ENCODE measurements at regions not wholly inside any gene's neighbourhood (a gene's known extent, or its start where the extent isn't known, plus 50 kb on each side); places are given as distances from the start of the nearest gene placed in this dataset.
"Not testable (repeated sequence)": the region's sequence is repeated elsewhere in the genome, so short reads cannot be mapped to it uniquely, and the experiment has no call there.

DNA sequence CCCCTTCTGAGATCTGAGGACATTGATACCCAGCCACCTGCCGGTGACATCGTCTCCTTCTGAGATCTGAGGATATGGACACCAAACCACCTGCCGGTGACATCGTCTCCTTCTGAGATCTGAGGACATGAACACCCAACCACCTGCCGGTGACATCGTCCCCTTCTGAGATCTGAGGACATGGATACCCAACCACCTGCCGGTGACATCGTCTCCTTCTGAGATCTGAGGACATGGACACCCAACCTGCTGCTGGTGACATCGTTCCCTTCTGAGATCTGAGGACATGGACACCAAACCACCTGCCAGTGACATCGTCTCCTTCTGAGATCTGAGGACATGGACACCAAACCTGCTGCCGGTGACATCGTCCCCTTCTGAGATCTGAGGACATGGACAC is 396.1 kb upstream of the TNRC6C start:
- DNase-seq (ENCODE audit: low read depth in 2 of 3, low spot score in 1 of 3), result not testable (repeated sequence)

DNA sequence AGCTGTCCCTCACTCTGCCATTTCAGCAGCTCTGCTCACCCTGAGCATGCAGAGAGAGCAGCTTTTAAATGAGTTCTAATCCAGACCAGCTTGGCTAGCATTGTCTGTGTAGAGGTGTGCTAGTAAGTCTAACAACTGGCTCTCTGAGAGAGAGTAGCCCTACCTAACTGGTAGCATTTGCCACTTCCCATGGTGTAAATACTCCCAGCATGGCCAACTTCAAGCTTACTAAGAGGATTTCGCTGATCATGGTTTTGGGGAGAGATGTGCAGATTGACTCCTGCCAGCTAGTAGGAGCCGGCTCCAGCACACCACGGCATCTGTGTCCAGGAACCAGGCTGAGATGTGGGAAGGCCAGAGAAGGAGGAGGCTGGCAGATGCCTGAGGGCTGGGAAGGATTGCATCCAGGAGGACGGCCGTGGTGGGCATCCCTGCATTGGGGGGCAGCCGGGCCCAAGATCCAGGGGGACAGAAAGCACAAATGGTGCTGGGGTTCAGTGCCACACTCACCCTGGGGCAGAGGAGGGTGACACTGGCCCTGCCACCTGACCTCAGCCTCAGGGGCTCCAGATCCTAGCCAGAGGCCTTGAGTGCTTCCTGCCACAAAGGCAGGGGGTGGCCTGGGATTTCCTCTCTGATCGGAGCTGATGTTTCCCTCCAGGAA is 394.9 kb upstream of the TNRC6C start:
- no peak for DNase-seq (ENCODE audit: low read depth in 2 of 3, low spot score in 1 of 3)

DNA sequence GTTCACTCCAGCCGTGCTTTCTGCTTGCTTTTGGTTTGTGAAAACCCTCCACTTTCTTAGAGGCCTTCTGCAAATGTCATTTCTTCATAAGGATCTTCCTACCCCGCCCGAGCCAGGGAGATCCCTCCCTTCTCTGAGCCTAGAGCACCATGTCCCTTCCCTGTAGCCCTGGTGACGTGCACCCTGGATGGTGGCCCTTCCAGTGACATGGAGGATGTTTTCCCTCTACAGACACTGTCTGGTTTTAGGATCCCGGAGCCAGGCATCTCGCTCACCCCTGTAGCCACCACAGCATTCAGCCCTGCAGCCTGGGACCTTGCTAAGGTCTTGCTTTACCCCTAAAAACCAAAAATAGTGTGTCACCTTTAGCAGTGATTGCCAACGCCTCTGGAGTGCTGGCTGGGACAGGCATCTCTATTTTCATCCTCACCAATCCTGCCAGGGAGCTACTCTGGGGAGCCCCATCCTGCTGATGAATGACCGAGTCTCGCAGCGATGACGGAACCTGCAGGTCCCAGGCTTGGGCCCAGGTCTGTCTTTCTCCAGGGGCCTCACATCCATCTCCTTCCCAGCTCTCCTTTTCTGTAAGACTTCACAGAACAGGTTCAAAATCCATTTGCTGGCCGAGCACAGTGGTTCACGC is 394.1 kb upstream of the TNRC6C start:
- no peak for DNase-seq (ENCODE audit: low read depth in 2 of 3, low spot score in 1 of 3)

DNA sequence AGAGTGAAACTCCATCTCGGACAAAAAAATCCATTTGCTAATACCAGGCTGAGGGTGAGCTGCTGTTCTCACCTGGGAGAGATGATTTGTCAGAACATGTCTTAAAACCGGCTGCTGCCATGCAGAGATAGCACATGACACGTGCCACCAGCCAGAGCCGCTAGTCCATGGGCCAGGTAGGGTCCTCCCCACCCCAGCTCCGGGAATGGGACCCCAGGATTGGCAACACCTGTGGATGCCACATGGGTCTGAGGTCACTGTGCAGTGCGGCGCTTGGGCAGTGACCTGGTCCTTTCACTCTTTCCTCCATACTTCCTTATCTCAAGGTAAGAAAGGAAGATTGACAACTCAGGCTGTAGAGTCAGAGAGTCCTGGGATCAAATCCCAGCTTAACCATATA is 393.3 kb upstream of the TNRC6C start:
- DNase-seq (ENCODE audit: low read depth in 2 of 3, low spot score in 1 of 3), result no peak

DNA sequence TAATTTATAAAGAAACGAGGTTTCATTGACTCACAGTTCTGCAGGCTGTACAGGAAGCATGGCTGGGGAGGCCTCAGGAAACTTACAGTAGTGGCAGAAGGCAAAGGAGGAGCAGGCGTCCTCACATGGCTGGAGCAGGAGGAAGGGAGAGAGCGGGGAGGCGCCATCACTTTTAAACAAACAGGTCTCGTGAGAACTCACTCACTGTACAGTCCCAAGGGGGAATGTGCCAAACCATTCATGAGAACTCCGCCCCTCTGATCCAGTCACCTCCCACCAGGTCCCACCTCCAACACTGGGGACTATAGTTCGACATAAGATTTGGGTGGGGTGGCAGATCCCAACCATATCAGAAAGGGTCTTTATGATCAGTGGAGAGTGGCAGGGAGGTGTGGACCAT is 392.4 kb upstream of the TNRC6C start:
- DNase-seq (ENCODE audit: low read depth in 2 of 3, low spot score in 1 of 3), result no peak

DNA sequence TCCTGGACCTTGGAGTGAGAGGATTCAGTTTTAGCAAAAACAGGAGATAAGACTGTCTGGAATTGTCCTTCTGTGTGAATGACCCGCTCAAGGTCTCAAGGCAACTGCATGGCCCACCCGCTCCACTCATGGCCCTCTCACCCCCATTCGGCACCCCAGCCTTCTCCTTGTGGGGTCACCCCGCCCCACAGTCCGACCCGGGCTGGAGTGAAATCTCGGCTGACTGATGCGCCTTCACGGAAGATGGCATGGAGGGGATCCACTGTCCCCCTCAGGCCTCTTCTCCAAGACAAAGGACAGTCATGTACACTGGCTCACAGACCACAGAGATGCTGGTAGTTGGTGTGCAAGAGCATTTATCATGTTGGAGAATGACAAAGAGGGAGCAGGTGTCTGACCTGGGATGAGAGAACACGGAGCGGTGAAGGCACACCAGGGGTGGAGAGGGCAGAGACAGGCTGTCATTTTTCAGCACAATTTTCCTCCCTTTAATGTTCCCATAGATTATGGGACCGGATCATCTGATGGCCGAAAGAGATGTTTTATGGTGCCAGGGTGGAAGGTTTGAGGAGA is 391.9 kb upstream of the TNRC6C start:
- no peak for DNase-seq (ENCODE audit: low read depth in 2 of 3, low spot score in 1 of 3)

DNA sequence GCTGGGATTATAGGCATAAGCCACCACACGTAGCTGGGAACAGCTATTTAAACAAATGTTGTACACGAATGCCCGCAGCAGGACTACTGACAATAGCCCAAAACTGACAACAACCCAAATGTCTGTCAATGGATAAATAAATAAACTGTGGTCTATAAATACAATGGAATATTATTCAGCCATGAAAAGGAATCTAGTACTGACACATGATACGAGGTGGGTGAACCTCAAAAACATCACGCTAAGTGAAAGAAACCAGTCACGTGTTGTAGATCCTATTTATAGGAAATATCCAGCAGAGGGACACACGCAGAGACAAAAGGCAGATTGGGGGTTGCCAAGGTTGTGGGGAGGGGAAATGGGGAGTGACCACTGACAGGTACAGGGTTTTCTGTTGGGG is 390.0 kb upstream of the TNRC6C start:
- no peak for DNase-seq (ENCODE audit: low read depth in 2 of 3, low spot score in 1 of 3)

DNA sequence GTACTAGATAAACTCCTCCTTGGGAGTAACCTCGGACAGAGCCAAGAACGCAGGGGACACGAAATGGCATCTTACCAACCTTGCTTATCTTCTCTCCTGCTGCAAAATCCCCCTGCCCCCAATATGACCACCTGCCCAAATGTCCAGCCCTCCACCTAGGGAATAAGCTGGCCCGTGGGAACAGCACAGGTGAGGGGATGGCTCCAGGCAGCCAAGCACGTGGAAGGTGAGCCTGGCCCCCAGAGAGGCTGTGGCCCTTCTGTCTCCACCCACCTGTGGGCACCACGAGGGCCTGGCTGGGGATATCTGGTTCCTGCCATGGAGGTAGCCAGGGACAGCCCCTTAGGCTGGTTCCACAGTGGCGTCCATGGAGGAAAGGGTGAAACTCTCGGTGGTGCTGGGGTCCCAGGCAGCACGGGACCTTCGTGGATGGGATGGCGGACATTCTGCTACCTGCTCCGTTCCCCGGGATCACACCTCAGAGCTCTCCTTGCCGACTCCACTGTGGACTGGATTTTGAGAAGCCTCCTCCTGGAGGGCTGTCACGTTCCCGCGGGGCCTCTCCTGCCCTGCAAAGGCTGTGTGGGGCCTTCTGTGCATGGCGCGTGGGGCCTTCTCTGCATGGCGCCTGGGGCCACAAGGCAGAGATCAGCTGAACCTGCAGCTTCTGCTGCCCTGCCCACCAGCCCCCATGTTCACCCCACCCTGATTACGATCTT is 388.5 kb upstream of the TNRC6C start:
- no peak for DNase-seq (ENCODE audit: low read depth in 2 of 3, low spot score in 1 of 3)

DNA sequence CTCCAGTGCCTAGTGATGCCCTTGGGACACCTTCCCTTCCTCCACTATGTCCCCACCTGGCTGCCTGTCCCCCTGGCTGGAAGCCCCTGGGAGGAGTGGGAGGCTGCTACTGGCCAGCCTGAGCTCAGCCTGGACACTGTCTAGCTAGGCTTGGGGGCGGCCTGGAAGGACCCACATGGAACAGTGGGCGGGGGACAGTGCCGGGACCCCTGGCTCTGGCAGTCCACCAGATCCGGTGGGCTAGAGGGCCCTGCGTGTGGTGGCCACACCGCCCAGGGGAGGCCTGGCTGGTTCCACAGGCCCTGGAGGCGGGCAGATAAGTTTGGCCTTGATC is 388.0 kb upstream of the TNRC6C start:
- no peak for DNase-seq (ENCODE audit: low read depth in 2 of 3, low spot score in 1 of 3)

DNA sequence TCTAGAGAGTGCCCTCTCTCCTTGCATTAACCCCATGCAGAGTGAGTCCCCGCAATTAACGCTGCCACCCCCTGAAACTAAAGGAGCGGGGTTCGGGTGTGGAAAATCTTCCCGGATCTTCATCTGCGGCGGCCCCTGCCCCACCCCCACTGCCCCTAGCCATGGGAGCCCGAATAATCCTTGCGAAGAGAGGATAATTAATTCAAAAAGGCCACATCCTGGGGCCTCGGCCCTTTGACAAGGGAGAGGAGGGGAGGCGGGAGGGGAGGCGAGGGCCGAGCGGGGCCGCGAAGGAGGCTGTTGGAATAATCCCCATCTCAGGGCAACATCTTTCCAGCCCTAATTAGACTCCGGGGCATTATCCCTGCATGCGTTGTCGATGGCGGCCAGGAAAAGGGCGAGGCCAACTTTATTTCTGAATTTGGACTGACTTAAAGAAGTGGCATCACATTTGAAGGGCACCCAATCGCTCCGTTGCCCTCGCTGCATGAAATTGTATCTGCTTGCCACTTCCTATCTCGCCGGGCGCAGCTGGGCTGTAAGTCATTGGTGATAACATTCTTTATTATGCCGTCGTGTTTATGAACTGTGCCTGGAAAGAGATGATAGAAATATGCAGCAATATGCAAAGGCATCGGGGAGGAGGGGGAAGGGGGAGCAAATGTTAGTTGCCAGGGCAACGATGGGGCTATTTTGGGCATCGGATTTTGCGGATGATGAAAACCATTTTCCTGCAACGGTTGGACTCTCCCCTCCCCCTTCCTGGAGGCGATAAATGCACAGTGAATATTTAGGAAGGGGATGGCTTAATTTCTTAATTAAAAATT is 387.1 kb upstream of the TNRC6C start:
- no peak for DNase-seq (ENCODE audit: low read depth in 2 of 3, low spot score in 1 of 3)

DNA sequence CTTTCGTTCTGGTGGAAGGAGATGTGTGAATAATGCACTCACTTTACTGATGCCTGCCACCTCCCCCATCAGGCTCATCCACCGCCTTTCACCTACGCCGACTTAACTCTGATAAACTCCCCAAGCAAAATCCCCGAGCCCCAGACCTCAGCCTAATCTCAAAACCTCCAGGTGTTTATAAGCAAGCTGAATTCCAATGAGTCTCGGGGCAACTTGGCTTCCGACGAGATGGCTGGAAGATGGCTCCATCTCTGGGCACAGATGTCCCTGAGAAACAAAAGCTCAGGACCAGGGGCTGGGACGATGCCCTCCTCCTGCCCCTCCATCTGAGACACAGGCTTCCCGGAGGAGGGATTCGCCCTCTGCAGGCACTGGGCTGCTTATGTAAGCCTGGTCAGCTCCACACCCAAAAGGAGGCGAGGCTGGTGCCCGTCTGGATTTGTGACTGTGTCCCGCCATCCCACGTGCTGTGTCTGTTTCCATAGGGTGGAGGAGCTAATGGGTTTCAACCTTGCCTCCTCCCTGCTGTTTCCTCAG is 386.4 kb upstream of the TNRC6C start:
- no peak for DNase-seq (ENCODE audit: low read depth in 2 of 3, low spot score in 1 of 3)

DNA sequence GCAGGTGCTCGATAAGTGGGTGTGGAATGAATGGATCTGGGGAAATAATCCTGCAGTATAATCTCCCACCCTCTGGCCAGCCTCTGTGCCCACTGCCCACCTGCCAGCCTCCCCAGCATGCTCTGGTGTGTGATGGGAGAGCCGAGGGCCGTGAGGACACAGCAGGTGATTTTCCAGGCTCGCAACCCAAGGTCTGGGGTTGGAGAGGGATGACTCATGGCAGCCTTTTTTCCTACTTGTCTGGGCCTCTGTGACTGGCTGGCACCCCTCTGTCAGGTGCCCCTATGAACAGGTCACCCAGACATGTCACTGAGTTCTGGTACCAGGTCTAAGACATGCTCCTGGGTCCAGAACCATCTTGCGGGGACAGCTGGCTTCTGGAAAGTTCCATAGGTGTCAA is 385.7 kb upstream of the TNRC6C start:
- DNase-seq (ENCODE audit: low read depth in 2 of 3, low spot score in 1 of 3), result no peak

DNA sequence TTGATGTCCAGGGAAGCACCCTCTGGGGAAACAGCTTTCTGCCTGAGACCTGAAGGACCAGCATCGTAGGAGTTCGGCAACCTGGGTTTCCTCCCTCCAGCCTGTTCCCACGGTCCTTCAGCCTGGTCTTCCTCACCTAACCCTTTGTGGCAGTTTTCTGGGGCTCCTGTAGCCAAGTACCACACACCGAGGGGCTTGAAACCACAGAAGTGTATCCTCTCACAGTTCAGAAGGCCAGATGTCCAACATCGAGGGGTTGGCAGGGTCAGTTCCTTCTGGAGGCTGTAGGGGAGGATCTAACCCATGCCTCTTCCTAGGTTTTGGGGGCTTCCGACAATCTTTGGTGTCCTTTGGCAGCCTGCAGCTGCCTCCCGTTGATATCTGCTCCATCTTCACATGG is 381.0 kb upstream of the TNRC6C start:
- no peak for DNase-seq (ENCODE audit: low read depth in 2 of 3, low spot score in 1 of 3)

DNA sequence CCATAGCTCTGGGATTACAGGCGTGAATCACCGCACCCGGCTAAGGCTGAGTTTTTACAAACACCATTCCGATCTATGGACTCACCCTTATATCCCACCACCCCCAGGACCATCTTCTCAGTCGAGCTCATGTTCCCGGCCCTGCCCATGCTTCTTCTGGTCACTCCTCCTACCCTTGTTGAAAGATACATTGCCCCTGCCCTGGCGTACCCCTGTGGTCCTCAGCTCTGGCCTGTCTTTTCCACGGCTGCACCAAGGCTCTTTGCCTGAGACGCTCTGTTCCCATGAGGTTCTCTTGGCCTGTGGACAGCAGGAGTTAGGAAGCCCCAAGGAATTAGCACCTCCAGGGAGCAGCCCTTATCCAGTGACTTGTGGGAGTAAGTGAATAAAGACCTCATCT is 379.4 kb upstream of the TNRC6C start:
- no peak for DNase-seq (ENCODE audit: low read depth in 2 of 3, low spot score in 1 of 3)

DNA sequence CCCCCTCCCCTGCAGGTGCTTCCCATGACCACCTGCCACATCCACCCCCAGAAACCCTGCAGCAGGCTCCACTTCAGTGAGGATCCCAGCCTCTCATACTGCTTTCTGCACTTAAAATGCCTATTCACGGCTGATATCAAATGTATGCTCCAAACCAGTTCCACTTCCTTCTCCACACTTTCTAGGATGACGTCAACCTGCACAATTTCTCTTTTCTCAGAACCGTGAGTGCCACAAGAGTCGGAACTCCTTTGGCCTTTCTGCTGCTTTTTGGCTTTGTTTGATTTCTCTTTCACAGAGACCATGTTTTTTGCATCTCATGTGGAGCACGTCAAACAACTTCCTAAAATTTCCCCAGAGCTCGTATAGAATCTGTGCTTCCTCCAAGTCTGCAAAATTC is 378.8 kb upstream of the TNRC6C start:
- DNase-seq (ENCODE audit: low read depth in 2 of 3, low spot score in 1 of 3), result no peak

DNA sequence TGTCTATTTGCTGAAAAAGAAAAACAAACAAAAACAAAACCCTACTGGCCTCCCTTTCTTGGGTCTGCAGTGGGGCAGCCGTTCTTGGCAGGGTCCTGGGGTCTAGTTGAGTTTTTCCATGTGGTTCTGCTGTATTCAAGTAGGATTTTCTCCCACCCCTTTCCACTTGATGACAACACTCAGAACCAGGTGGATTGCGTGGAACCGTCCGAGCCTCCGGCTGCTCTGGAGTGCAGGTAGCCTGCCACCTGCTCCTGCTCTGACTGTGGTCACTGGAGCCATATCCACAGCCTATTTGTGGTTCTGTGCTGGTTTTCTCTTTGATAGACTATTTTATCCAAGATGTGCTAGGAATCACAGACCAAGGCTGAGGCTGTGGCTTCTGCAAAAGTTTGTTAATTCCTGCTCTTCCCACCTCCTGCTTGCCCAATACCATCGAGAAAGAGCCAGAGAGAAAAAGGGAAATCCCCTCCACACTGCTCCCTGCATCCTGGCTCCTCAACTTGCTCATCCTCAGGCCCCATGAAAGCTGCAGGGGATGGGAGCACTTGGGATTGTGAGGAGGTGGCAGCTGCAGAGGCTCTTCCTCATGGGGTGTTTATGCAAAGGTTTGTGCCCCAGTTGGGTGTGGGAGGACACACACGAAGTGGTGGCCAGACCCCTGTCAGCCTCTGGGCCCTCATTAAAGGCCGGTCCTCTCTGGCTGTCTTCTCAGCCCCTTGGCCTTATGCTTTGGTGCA is 377.8 kb upstream of the TNRC6C start:
- no peak for DNase-seq (ENCODE audit: low read depth in 2 of 3, low spot score in 1 of 3)

DNA sequence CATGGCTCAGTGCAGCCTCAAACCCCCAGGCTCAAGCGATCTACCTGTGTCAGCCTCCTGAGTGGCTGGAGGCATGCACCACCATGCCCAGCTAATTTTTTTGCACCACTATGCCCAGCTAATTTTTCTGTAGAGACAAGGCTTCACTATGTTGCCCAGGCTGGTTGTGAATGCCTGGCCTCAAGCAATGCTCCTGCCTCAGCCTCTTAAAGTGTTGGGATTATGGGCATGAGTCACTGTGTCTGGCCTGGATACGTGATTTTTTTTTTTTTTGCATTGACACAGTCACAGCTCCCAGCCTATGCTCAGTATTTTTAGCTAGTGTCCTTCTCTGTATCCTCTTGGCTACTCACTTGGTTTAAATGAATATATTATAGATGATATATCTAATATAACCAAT is 377.0 kb upstream of the TNRC6C start:
- DNase-seq (ENCODE audit: low read depth in 2 of 3, low spot score in 1 of 3), result no peak

DNA sequence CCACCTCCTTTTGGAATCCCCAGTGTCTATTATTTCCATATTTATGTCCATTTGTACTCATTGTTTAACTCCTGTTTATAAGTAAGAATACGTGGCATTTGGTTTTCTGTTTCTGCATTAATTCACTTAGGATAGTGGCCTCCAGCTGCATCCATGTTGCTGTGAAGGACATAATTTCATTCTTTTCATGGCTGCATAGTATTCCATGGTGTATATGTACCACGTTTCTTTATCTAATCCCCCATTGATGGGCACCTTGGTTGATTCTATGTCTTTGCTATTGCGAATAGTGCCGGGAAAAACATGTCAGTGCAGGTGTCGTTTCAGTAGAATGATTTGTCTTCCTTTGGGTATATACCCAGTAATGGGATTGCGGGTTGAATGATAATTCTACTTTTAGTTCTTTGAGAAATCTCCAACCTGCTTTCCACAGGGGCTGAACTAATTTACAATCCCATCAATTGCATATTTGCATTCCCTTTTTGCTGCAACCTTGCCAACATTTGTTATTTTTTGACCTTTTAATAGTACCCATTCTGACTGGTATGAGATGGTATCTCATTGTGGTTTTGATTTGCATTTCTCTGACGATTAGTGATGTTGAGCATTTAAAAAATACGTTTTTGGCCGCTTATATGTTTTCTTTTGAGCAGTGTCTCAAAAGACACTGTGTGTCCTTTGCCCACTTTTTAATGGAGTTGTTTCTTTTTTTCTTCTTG is 373.2 kb upstream of the TNRC6C start:
- no peak for DNase-seq (ENCODE audit: low read depth in 2 of 3, low spot score in 1 of 3)

DNA sequence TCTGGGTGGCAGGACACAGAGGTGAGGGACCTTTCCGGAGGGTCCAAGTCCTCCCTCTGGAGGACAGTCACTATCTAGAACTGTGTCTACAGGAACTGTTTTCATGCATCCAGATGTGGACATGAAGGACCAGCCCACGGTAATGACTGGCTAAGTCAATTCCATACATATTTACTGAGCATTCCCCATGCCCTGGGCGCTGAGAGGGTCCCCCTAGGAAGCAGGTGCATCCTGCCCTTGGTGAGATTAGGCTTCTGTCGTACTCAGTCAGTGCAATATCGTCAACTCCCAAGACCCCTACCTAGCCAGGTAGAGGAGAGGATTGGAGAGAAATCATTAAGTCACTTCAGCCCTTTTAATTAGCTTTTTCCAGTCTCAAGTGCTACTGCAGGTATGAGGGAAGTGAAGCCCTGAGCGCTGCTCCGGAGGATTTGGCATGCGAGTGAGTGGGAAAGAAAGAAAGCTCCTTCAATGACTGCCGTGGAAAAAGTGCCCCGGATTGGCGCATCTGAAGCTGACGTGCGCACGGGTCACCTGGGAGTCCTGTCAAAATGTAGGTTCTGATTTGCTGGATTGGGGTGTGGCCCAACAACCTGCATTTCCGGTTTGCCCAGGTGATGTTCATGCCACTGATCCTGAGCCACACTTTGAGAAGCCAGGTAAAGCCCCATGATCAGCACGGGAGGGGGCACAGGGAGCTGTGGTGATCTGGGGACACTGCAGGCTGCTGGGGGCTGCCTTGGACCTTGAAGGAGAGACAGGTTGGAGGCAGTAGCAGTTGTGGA is 367.4 kb upstream of the TNRC6C start:
- no peak for DNase-seq (ENCODE audit: low read depth in 2 of 3, low spot score in 1 of 3)
